ENCODE measurements at regions not wholly inside any gene's neighbourhood (a gene's known extent, or its start where the extent isn't known, plus 50 kb on each side); places are given as distances from the start of the nearest gene placed in this dataset.
"Not testable (repeated sequence)": the region's sequence is repeated elsewhere in the genome, so short reads cannot be mapped to it uniquely, and the experiment has no call there.

- DNase-seq (ENCODE audit: low read depth, low spot score), result no peak
Observed at GRCh38 chr6:11327961-11328360, 95.5 kb upstream of the NEDD9 start.

GRCh38 chr6:11326116-11326515 is 93.6 kb upstream of the NEDD9 start:
- no peak for DNase-seq (ENCODE audit: low read depth, low spot score)

DNA sequence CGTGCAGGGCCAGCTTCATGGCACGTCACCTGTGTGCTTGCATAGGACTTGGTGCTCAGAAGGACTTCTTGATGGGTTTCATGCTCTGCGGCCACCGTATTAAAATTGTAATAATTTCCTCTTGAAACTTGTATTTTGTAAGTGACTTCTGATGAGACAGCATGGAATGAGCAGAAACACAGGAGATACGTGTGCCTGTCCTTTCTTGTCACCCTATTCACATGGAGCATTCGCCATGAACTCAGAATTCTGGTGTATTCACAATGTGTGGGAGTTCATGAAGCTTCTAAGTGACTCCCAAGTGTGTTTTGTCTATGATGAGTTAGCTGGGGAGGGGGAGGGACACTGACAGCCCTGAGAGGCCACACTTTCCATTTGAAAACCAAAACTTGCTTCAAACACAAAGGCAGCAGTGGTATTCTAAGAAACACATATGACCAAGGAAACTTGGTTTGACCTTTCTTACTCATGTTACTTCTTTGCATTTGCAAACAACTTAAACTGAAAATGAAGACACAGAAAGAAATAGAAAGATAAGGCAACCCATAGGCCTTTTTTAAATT is 92.1 kb upstream of the NEDD9 start:
- peak; percentile 15 for DNase-seq (ENCODE audit: low read depth, low spot score)

DNA sequence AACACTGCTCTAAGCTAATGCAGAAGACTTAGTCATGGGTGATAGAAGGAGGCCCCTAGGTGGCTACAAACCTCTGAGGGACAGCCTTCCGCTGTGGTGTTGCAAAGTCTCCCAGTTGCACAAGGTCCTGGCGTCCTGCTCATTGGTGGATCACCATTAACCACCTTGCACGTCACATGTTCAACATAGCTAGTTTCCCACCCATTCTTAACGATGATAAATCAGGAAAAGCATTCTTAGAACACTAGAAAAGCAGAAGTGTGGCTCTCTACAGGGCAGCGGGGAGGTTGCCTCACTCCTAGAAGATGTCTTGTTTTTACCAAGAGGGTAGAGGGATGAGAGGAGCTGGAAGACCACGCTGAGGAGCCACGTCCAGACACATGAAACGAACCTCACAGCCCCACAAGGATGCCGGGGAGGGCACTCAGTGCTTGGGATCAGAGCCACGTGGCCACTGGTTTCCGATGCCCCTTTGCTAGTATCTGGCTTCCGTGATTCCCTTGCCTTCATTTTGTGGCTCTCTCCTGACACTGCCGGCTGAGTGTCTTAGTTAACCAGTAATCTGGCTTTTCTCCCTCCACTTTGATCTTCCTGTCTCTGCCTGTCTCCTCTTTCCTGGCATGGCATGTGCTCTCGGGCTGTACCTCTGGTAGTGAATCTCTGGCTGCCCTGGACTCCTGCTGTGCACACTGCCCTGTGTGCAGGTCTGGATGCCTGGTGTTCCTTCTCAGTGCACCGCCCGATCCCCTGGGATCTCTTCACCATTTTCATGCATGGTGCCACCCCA is 91.4 kb upstream of the NEDD9 start:
- DNase-seq (ENCODE audit: low read depth, low spot score), result no peak

GRCh38 chr6:11322252-11322885 is 89.9 kb upstream of the NEDD9 start:
- DNase-seq (ENCODE audit: low read depth, low spot score), result no peak

DNA sequence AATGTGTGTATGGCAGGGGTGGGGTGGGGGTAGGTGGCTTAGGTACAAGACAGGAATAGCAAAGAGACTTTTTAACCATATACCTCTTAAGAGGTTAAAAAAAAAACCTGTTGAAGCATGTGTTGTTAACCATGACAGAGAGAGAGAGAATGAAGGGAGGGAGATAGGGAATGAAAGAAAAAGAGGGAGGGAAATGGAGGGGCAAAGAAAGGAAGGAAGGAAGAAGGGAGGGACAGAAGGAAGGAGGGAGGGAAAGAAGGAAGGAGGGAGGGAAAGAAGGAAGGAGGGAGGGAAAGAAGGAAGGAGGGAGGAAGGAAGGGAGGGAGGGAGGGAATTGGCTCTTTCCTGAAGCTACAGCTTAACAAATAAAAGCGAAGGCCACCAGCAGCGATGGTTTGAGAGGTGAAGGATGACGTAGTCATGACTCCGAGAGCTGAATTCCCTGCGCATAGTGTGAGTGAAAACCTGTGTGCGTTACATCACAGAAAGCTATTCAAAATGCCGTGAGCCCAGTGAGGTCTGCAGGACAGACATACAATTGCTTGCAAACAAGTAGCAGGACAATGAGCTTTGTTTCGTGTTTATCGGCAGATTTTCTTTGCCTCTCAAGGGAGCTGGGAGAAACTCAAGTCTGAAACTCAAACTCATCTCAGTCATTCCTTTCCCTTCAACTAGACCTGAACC is 88.6 kb upstream of the NEDD9 start:
- peak; percentile 46 for DNase-seq (ENCODE audit: low read depth, low spot score)

- peak; percentile 13 for DNase-seq (ENCODE audit: low read depth, low spot score)
Observed at GRCh38 chr6:11318835-11319813, 86.7 kb upstream of the NEDD9 start.

DNA sequence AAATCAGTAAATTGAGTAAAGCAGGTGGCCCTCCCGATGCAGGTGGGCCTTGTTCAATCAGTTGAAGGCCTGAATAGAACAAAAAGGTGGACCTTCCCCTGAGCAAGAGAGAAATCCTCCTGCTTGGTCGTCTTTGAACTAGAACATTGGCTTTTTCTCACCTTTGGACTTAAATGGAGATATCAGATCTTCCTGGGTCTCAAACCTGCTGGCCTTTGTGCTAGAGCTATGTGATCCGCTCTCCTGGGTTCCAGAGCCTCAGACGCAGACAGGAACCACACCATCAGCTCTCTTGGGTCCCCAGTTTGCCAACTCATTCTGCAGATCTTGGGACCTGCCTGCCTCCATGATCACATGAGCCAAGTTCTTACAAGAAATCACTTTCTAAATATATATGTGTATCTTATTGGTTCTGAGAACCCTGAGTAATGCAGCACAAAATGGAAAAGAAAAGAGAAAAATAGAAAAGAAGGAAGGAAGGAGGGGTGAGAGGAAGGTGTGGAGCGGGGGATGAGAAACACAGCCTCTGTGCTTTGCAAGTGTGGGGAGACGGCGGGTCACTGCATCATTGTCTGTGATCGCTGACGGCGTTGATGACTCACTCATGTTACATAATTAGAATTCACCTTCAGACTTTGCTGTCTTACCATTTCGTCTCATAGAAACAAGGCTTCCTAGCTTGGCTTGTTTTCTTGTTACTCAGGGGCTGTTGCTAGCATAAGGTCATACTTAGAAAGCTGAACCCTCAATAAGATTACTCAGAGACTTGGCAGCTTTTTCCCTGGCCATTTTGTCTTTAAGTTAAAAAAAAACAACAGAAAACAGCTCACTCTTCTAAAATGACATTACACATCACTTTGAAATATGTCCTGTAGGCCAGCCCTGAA is 85.7 kb upstream of the NEDD9 start:
- DNase-seq (ENCODE audit: low read depth, low spot score), result peak; percentile 96

DNA sequence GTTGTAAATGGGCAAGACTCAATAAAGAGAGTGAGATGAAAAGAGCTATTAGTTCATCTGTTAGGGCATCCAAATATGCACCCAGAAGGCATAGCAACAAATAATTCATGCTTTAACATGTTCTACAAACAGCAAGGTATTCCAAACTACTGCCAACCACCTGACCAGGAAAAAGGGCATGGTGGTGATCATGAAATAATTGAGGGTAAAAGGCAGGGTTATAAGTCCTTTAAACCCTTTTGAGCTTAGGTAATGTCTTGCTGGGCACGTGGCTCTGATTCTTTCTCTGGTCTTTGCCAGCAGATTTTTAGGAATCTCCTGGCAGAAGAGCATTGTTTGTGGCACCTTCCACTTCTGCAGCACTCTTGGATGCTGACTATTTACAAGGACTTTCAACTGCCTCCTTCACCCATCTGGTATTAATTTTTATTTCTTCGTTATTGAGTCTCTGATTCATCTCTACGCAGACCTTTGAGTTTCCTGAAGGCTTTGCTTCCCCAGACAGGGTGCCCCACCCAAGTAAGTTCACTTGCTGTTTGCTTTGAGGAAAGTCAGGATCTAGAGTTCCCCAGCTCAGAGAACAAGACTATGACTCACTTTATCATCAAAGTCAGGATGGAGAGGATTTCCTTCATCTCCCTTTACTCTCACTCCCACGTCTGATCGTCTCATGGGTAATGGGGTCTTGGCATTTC is 83.4 kb upstream of the NEDD9 start:
- peak; percentile 31 for DNase-seq (ENCODE audit: low read depth, low spot score)

GRCh38 chr6:11313207-11313606 is 80.7 kb upstream of the NEDD9 start:
- no peak for DNase-seq (ENCODE audit: low read depth, low spot score)

DNA sequence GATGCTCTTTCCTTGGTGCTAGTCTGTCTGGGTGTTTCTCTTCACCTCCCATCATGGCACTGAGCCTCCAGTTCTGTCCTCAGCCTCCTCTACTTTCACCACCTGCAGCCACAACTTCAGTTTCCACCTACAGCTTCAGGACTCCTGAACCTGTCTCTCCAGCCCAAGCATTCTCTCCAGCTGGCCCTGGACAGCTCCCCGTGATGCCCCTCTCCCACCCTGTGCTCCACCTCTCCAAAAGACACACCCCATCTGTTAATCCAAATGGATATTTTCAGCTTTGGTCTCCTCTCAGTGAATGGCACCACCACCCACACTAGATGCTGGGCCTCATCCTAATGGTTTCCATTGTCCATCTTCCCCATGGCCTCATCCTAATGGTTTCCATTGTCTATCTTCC is 79.5 kb upstream of the NEDD9 start:
- no peak for DNase-seq (ENCODE audit: low read depth, low spot score)

DNA sequence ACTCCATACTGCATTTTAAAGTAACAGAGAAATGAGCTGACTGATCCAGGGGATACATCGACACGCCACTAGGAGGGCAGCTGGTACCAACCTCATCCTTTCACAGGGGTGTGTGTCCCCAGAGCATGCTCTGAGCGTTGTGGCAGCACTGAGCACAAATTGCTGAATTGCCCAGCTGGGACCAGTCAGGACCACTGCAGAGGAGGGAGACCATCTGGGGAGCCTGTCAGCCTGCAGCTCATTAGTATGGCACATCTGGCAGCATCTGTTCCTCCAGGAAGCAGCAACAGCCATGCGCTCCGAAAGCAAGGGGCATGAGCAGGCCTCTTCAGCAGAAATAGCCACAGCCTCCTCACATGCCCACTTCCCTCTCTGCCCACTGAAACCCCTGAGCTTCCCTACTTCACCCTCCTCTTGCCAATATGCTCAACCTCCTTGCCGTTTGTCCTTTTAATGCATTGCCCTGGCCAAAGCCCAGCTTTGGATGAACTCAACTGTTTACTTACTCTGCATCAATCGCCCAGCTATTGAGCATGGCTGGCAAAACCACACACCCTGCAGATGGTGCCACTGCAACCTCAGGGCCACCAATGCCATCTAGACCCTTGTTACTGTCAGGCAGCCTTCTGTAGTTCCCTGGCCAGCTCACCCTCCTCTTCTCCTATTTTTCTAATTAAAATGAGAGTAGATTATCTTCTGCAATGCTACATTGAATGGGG is 77.6 kb upstream of the NEDD9 start:
- no peak for DNase-seq (ENCODE audit: low read depth, low spot score)

DNA sequence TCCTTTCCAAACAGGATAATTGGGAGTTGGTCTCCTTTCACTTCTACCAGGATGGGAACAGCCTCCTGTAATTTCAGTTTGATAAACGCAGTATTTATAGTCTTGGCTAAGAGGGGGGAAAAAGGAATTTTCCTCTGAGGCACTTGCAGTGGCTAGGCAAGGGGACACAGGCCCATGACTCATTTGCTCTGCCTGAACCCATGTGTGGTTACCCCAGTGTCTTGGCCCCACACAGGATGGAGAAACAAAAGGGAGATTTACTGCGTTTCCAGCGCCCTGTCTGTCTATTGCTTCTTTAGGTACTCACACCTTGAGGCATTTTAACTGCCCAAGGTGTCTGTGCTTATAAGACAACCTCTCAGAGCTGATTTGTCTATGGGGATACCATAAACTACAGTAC is 74.8 kb upstream of the NEDD9 start:
- no peak for DNase-seq (ENCODE audit: low read depth, low spot score)

- no peak for DNase-seq (ENCODE audit: low read depth, low spot score)
Observed at GRCh38 chr6:11304946-11305345, 72.5 kb upstream of the NEDD9 start.

DNA sequence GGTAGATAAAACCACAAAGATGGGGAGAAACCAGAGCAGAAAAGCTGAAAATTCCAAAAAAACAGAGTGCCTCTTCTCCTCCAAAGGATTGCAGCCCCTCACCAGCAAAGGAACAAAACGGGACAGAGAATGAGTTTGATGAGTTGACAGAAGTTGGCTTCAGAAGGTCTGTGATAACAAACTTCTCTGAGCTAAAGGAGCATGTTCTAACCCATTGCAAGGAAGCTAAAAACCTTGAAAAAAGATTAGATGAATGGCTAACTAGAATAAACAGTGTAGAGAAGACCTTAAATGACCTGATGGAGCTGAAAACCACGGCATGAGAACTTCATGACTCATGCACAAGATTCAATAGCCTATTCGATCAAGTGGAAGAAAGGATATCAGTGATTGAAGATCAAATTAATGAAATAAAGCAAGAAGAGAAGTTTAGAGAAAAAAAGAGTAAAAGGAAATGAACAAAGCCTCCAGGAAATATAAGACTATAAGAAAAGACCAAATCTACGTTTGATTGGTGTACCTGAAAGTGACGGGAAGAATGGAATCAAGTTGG is 67.5 kb upstream of the NEDD9 start:
- DNase-seq (ENCODE audit: low read depth, low spot score), result not testable (repeated sequence)

GRCh38 chr6:11299421-11299784 is 66.9 kb upstream of the NEDD9 start:
- DNase-seq (ENCODE audit: low read depth, low spot score), result not testable (repeated sequence)

GRCh38 chr6:11298651-11299420 is 66.4 kb upstream of the NEDD9 start:
- DNase-seq (ENCODE audit: low read depth, low spot score), result peak; percentile 46

DNA sequence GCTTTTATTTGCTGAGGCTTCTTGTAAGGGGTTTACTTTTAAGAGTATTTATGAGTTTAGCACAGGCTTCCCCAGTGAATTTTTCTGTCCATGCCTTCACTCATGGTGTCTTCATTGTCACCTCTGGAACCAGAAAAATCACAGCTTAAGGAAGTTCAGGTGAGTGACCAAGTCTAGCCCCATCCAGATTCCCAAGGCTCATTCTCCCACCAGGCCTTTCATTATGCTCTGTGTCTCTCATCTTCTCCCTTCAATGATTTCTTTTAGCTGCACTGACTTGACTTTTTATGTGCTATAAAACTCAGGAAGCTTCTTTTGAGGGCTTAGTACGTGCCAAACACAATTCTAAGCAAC is 64.9 kb upstream of the NEDD9 start:
- DNase-seq (ENCODE audit: low read depth, low spot score), result no peak

All from astrocyte of the hippocampus (primary cell).